ENCODE measurements at regions not wholly inside any gene's neighbourhood (a gene's known extent, or its start where the extent isn't known, plus 50 kb on each side); places are given as distances from the start of the nearest gene placed in this dataset.
"Not testable (repeated sequence)": the region's sequence is repeated elsewhere in the genome, so short reads cannot be mapped to it uniquely, and the experiment has no call there.

GRCh38 chr21:32876426-32876825, 104.9 kb upstream of the PAXBP1 start:
- intact Hi-C loops (cut with DNase I; ENCODE audit: low total_unique reads): no loop called here
- DNase-seq: no peak
- H3K4me1 ChIP-seq: peaks cover 0 to 6% (median 0%) of the 10 kb centered on the region in 6 donors
- H3K27ac ChIP-seq: no peak overlapping the region
- no peaks in the 10 kb centered on the region for H3K36me3 ChIP-seq
- TF ChIP-seq POLR2A (IDR thresholded peaks at IDR 0.05) (no peak), CTCF (IDR thresholded peaks at IDR 0.05 in 8 of 11, conservative IDR thresholded peaks at IDR 0.05 in 3 of 11) (no peak), POLR2AphosphoS5 (IDR thresholded peaks at IDR 0.05) (no peak)
- no peaks in the 10 kb centered on the region for H3K27me3 ChIP-seq (replicated peaks in 1 of 7)
- 53 to 81% (median 60%) methylated on average over 3 of the region's 3 CpGs for WGBS, 5 donors
- H3K4me3 ChIP-seq: no peak overlapping the region
- no peaks in the 10 kb centered on the region for H3K9me3 ChIP-seq

- intact Hi-C loops (cut with DNase I; ENCODE audit: low total_unique reads); H3K4me1 ChIP-seq; H3K27ac ChIP-seq; H3K9me3 ChIP-seq; H3K4me3 ChIP-seq; DNase-seq; H3K36me3 ChIP-seq; H3K27me3 ChIP-seq (replicated peaks in 1 of 7): not testable (repeated sequence)
- 87 to 95% (median 89%) methylated on average over 2 of the region's 2 CpGs for WGBS, 5 donors
Observed at GRCh38 chr21:32877888-32878287, 106.3 kb upstream of the PAXBP1 start.

GRCh38 chr21:32878661-32879060, 107.1 kb upstream of the PAXBP1 start:
- Histone ChIP-seq H3K27me3 (replicated peaks in 1 of 7) (no peaks in the 10 kb centered on the region), H3K4me1 (peaks cover 0 to 6% (median 0%) of the 10 kb centered on the region in 6 donors), H3K4me3 (no peak overlapping the region), H3K27ac (no peak overlapping the region), H3K36me3 (no peaks in the 10 kb centered on the region), H3K9me3 (no peaks in the 10 kb centered on the region)
- no peak for DNase-seq
- no peak for TF ChIP-seq CTCF (IDR thresholded peaks at IDR 0.05 in 8 of 11, conservative IDR thresholded peaks at IDR 0.05 in 3 of 11)
- intact Hi-C loops (cut with DNase I; ENCODE audit: low total_unique reads): no loop called here
- WGBS, 5 donors: 9 to 28% (median 19%) methylated on average over 2 of the region's 2 CpGs

- Histone ChIP-seq H3K4me1 (peaks cover 0 to 6% (median 0%) of the 10 kb centered on the region in 6 donors), H3K27me3 (replicated peaks in 1 of 7) (peaks cover 0 to 4% (median 0%) of the 10 kb centered on the region in 7 donors), H3K4me3 (no peak overlapping the region), H3K9me3 (no peaks in the 10 kb centered on the region), H3K27ac (no peak overlapping the region), H3K36me3 (no peaks in the 10 kb centered on the region)
- intact Hi-C loops (cut with DNase I; ENCODE audit: low total_unique reads): no loop called here
- DNase-seq: no peak
- TF ChIP-seq POLR2A (IDR thresholded peaks at IDR 0.05) (no peak), CTCF (IDR thresholded peaks at IDR 0.05 in 8 of 11, conservative IDR thresholded peaks at IDR 0.05 in 3 of 11) (no peak), POLR2AphosphoS5 (IDR thresholded peaks at IDR 0.05) (no peak)
- WGBS, 5 donors: 85 to 94% (median 89%) methylated on average over 5 of the region's 5 CpGs
Observed at GRCh38 chr21:32881458-32881857, 109.9 kb upstream of the PAXBP1 start.

GRCh38 chr21:32884062-32884461, 112.5 kb upstream of the PAXBP1 start:
- no peak for DNase-seq
- Histone ChIP-seq H3K4me3 (no peak overlapping the region), H3K9me3 (no peaks in the 10 kb centered on the region), H3K27ac (no peak overlapping the region), H3K36me3 (no peaks in the 10 kb centered on the region), H3K27me3 (replicated peaks in 1 of 7) (peaks cover 0 to 4% (median 0%) of the 10 kb centered on the region in 7 donors), H3K4me1 (no peaks in the 10 kb centered on the region)
- intact Hi-C loops (cut with DNase I; ENCODE audit: low total_unique reads): no loop called here
- TF ChIP-seq POLR2AphosphoS5 (IDR thresholded peaks at IDR 0.05) (no peak), CTCF (IDR thresholded peaks at IDR 0.05 in 8 of 11, conservative IDR thresholded peaks at IDR 0.05 in 3 of 11) (no peak), POLR2A (IDR thresholded peaks at IDR 0.05) (no peak)
- 76 to 89% (median 80%) methylated on average over 9 of the region's 9 CpGs for WGBS, 5 donors

All from spleen (tissue), 11 donors.